Lung (tissue), 11 donors: ENCODE measurements at regions not wholly inside any gene's neighbourhood (a gene's known extent, or its start where the extent isn't known, plus 50 kb on each side); places are given as distances from the start of the nearest gene placed in this dataset.

Experiments
- ATAC-seq: fragments of 200-7000 bp; cut with Tn5 transposase; one replicate; pipeline ENCODE4 v1.9.1; 2020; ENCODE audit warnings: moderate number of reproducible peaks; ENCODE audit not compliant: insufficient read depth, low FRiP score
- DNase-seq, 3 donors: peaks; one replicate each; pipeline ENCODE4 v3.0.0-alpha.2; 2013 to 2017
- H3K27ac ChIP-seq, 2 donors: one replicate each; pipeline ENCODE4 v1.5.1; 2013; ENCODE audit warnings: mild to moderate bottlenecking in 2 of 2, moderate library complexity in 2 of 2, control low read depth in 1 of 2, inconsistent platforms in 1 of 2, low read depth in 1 of 2, low read length in 1 of 2
- H3K27me3 ChIP-seq, 3 donors: one replicate each; pipeline ENCODE4 v1.5.1; 2013; ENCODE audit warnings: low read length in 2 of 3; ENCODE audit not compliant: control insufficient read depth in 3 of 3, insufficient read depth in 3 of 3
- H3K36me3 ChIP-seq, 4 donors: one replicate each; pipeline ENCODE4 v1.5.1; 2013; ENCODE audit warnings: low read length in 4 of 4, mild to moderate bottlenecking in 1 of 4, moderate library complexity in 1 of 4; ENCODE audit not compliant: control insufficient read depth in 4 of 4, insufficient read depth in 4 of 4
- H3K4me1 ChIP-seq, 5 donors: one replicate each; pipeline ENCODE4 v1.5.1; 2013; ENCODE audit warnings: low read length in 5 of 5, mild to moderate bottlenecking in 2 of 5, moderate library complexity in 1 of 5; ENCODE audit not compliant: control insufficient read depth in 5 of 5, insufficient read depth in 5 of 5
- H3K4me3 ChIP-seq: one replicate; pipeline ENCODE4 v1.5.1; 2013; ENCODE audit warnings: mild to moderate bottlenecking, control low read depth, moderate library complexity
- H3K9ac ChIP-seq, 2 donors: one replicate each; pipeline ENCODE4 v1.5.1; 2013; ENCODE audit warnings: low read length in 2 of 2, control low read depth in 1 of 2; ENCODE audit not compliant: insufficient read depth in 1 of 2
- H3K9me3 ChIP-seq, 4 donors: one replicate each; pipeline ENCODE4 v1.5.1; 2013; ENCODE audit warnings: low read length in 3 of 4, mild to moderate bottlenecking in 1 of 4, moderate library complexity in 1 of 4; ENCODE audit not compliant: control insufficient read depth in 4 of 4, insufficient read depth in 3 of 4
- WGBS, 2 donors: extraction: QIAGEN DNeasy Blood & Tissue Kit; methylation state at CpG; one replicate each; pipeline ENCODE4 v1.1.7; 2013; 5-methylcytosine and 5-hydroxymethylcytosine counted together
- TF ChIP-seq, protein P1 (sequence below): IDR thresholded peaks from 2 replicates; pipeline ENCODE4 v1.5.1; 2012; ENCODE audit warnings: mild to moderate bottlenecking; ENCODE audit errors: control extremely low read depth, extremely low read depth
- donor health status: control.
- donor health status: control.
- donor health status: Bipolar disorder and iron deficiency.
- donor health status: healthy.
- donor health status: DM: yes; HTN: yes; CAD: no.

- no peak overlapping the region for H3K27ac ChIP-seq
- no peaks in the 10 kb centered on the region for H3K27me3 ChIP-seq
- DNase-seq: no peak
- ATAC-seq: no peak
- no peak overlapping the region for H3K4me3 ChIP-seq
- TF ChIP-seq, protein P1, sequence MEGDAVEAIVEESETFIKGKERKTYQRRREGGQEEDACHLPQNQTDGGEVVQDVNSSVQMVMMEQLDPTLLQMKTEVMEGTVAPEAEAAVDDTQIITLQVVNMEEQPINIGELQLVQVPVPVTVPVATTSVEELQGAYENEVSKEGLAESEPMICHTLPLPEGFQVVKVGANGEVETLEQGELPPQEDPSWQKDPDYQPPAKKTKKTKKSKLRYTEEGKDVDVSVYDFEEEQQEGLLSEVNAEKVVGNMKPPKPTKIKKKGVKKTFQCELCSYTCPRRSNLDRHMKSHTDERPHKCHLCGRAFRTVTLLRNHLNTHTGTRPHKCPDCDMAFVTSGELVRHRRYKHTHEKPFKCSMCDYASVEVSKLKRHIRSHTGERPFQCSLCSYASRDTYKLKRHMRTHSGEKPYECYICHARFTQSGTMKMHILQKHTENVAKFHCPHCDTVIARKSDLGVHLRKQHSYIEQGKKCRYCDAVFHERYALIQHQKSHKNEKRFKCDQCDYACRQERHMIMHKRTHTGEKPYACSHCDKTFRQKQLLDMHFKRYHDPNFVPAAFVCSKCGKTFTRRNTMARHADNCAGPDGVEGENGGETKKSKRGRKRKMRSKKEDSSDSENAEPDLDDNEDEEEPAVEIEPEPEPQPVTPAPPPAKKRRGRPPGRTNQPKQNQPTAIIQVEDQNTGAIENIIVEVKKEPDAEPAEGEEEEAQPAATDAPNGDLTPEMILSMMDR: no peak
- no peaks in the 10 kb centered on the region for H3K36me3 ChIP-seq
- H3K9ac ChIP-seq: no peak overlapping the region
- H3K4me1 ChIP-seq: no peaks in the 10 kb centered on the region
- WGBS, 2 donors: 95 to 100% methylated on average over 1 of the region's 1 CpG
- H3K9me3 ChIP-seq: no peaks in the 10 kb centered on the region
These were observed 301.7 kb upstream of the PMFBP1 start for GRCh38 chr16:72473631-72474030.

- H3K27ac ChIP-seq: no peak overlapping the region
- no peak overlapping the region for H3K9ac ChIP-seq
- H3K4me1 ChIP-seq: no peaks in the 10 kb centered on the region
- H3K27me3 ChIP-seq: no peaks in the 10 kb centered on the region
- ATAC-seq (no peak), DNase-seq (no peak)
- TF ChIP-seq, protein P1: no peak
- WGBS, 2 donors: 94 to 96% methylated on average over 12 of the region's 12 CpGs
- no peak overlapping the region for H3K4me3 ChIP-seq
- H3K9me3 ChIP-seq: no peaks in the 10 kb centered on the region
- no peaks in the 10 kb centered on the region for H3K36me3 ChIP-seq
These were observed 299.5 kb upstream of the PMFBP1 start for GRCh38 chr16:72471317-72471924.

DNA sequence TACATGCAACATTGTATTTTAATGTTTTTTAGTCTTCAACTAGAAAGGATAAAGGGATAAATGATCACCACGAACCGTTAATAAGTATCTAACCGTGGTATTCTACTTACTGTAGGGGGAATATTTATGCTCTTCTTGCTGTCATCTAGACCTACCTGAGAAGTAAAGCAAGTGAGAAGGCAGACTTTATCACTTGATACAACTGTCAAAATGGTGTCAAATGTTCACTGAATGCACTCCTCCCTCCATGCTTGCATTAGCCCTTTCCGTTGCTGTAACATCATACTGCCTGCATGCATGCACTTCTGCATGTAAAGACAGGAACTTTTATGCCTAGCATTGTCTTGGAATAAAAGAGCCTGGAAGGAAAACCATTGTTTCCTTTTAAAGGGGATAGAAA, 298.6 kb upstream of the PMFBP1 start:
- no peak for ATAC-seq
- H3K9ac ChIP-seq: no peak overlapping the region
- H3K4me3 ChIP-seq: no peak overlapping the region
- DNase-seq: no peak
- 92 to 93% methylated on average over 4 of the region's 4 CpGs for WGBS, 2 donors
- no peaks in the 10 kb centered on the region for H3K9me3 ChIP-seq
- no peaks in the 10 kb centered on the region for H3K4me1 ChIP-seq
- no peaks in the 10 kb centered on the region for H3K27me3 ChIP-seq
- TF ChIP-seq, protein P1: no peak
- H3K27ac ChIP-seq: no peak overlapping the region
- H3K36me3 ChIP-seq: no peaks in the 10 kb centered on the region

GRCh38 chr16:72469932-72470331, 298.0 kb upstream of the PMFBP1 start:
- DNase-seq: no peak
- Histone ChIP-seq H3K27me3 (no peaks in the 10 kb centered on the region), H3K4me1 (no peaks in the 10 kb centered on the region), H3K4me3 (no peak overlapping the region), H3K36me3 (no peaks in the 10 kb centered on the region), H3K27ac (no peak overlapping the region), H3K9ac (no peak overlapping the region), H3K9me3 (no peaks in the 10 kb centered on the region)
- TF ChIP-seq, protein P1: no peak
- no peak for ATAC-seq
- 95% methylated on average over 2 of the region's 2 CpGs for WGBS, 2 donors
